ENCODE measurements at regions not wholly inside any gene's neighbourhood (a gene's known extent, or its start where the extent isn't known, plus 50 kb on each side); places are given as distances from the start of the nearest gene placed in this dataset.

DNA sequence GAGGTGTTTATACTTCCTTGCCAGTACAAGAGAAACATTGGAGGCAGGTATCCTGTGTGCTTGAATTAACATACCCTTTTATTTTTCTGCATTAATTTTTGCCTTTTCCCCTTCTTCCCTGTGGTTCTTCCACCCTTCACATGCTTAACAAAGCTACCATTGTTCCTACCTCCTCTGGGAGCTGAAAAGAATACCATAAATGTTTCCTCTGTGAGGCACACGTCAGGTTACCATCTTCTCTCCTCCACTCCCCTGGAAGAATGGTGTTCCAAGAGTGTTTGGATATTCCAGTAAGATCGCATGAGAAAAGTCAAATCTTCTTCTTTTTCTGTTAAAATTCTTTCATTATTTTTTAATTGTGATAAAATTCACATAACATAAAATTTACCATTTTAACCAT is 74.6 kb upstream of the MARK1 start:
- TF ChIP-seq SP1 (IDR thresholded peaks at IDR 0.05; ENCODE audit: low read depth, low read length) (no peak), ATF3 (IDR thresholded peaks at IDR 0.05; ENCODE audit: insufficient read depth, low read depth, low read length) (no peak), POLR2AphosphoS5 (IDR thresholded peaks at IDR 0.05; ENCODE audit: low read depth, low read length) (no peak), FOSL1 (IDR thresholded peaks at IDR 0.05; ENCODE audit: insufficient read depth, low read depth, low read length) (no peak), SIN3A (conservative IDR thresholded peaks at IDR 0.05 in 1 of 2, IDR thresholded peaks at IDR 0.05 in 1 of 2; ENCODE audit: low read depth in 1 of 2, low read length in 2 of 2) (no peak), NRF1 (IDR thresholded peaks at IDR 0.05; ENCODE audit: low read depth, low read length) (no peak), KDM1A (IDR thresholded peaks at IDR 0.05; ENCODE audit: borderline replicate concordance, low read length) (no peak), SP4 (IDR thresholded peaks at IDR 0.05; ENCODE audit: low read length) (no peak), EZH2 (IDR thresholded peaks at IDR 0.05; ENCODE audit: low read depth, low read length, severe bottlenecking) (no peak)
- TF ChIP-seq, protein P1, sequence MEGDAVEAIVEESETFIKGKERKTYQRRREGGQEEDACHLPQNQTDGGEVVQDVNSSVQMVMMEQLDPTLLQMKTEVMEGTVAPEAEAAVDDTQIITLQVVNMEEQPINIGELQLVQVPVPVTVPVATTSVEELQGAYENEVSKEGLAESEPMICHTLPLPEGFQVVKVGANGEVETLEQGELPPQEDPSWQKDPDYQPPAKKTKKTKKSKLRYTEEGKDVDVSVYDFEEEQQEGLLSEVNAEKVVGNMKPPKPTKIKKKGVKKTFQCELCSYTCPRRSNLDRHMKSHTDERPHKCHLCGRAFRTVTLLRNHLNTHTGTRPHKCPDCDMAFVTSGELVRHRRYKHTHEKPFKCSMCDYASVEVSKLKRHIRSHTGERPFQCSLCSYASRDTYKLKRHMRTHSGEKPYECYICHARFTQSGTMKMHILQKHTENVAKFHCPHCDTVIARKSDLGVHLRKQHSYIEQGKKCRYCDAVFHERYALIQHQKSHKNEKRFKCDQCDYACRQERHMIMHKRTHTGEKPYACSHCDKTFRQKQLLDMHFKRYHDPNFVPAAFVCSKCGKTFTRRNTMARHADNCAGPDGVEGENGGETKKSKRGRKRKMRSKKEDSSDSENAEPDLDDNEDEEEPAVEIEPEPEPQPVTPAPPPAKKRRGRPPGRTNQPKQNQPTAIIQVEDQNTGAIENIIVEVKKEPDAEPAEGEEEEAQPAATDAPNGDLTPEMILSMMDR (IDR thresholded peaks at IDR 0.05; ENCODE audit: control extremely low read depth in 1 of 3, insufficient read depth in 1 of 3, low read depth in 1 of 3, low read length in 3 of 3) = no peak

All from H1 (cell line).